Neural cell (in vitro differentiated cells): ENCODE measurements at regions not wholly inside any gene's neighbourhood (a gene's known extent, or its start where the extent isn't known, plus 50 kb on each side); places are given as distances from the start of the nearest gene placed in this dataset.

Source experiments
- POLR2AphosphoS5 ChIP-seq: IDR thresholded peaks from 2 replicates; pipeline ENCODE4 v1.6.1; 2012
- TF ChIP-seq, protein P1 (sequence below): fragments of 450-650 bp; IDR thresholded peaks from 2 replicates; pipeline ENCODE4 v1.5.1; 2014; ENCODE audit warnings: antibody characterized with exemption, mild to moderate bottlenecking, moderate library complexity; ENCODE audit not compliant: poor library complexity, severe bottlenecking

- no peak for TF ChIP-seq POLR2AphosphoS5
- TF ChIP-seq, protein P1, sequence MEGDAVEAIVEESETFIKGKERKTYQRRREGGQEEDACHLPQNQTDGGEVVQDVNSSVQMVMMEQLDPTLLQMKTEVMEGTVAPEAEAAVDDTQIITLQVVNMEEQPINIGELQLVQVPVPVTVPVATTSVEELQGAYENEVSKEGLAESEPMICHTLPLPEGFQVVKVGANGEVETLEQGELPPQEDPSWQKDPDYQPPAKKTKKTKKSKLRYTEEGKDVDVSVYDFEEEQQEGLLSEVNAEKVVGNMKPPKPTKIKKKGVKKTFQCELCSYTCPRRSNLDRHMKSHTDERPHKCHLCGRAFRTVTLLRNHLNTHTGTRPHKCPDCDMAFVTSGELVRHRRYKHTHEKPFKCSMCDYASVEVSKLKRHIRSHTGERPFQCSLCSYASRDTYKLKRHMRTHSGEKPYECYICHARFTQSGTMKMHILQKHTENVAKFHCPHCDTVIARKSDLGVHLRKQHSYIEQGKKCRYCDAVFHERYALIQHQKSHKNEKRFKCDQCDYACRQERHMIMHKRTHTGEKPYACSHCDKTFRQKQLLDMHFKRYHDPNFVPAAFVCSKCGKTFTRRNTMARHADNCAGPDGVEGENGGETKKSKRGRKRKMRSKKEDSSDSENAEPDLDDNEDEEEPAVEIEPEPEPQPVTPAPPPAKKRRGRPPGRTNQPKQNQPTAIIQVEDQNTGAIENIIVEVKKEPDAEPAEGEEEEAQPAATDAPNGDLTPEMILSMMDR, result no peak
Measured at GRCh38 chr21:20641241-20641640, 357.0 kb upstream of the NCAM2 start.
